NOMO-1 treated with DMSO at 0.1 percent for 48 hours (cell line): ENCODE measurements at regions not wholly inside any gene's neighbourhood (a gene's known extent, or its start where the extent isn't known, plus 50 kb on each side); places are given as distances from the start of the nearest gene placed in this dataset.

Experiments
- DNase-seq: peaks from one replicate; lab custom pipeline; 2025; ENCODE audit not compliant: unreplicated experiment; lab: John Stamatoyannopoulos, UW

DNA sequence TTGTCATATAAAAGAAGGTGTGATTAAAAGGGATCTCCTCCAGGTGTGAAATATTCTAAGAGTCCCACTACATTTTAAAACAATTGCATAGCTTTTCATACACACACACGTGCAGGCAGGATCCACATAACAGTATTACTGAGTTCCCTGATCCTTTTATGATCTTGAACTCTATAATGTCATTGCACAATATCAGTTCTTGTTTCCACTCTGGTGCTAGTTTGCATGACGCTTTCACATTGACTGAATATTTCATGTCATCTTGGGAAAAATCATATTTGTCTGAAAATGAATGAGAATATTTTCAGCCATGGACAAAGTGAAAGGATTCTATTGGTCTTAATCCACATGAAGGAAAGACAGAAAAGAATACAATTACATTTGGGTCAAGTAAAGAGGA lies 703.8 kb downstream of the CDH8 start:
- no peak for DNase-seq

DNA sequence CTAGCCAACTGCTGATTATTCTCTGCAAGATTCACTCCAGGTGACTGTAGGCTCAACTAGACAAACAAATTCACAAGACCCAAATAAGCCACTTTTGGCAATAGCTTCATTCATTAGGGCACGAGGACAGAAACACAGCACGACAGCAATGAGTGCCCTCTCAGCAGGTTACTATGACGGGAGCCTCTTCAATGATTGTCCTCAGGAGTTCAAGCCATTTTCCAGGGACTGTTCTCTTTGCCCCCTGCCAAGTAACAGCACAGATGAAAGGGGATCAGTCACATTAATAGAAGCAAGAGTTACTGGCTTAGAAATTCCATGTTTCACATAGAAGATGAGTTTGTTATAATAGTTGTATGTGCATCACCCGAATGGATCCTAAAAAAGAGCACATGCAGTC lies 712.2 kb downstream of the CDH8 start:
- DNase-seq = no peak

GRCh38 chr16:61323456-61323855 lies 712.8 kb downstream of the CDH8 start:
- no peak for DNase-seq

GRCh38 chr16:61320791-61321190 lies 715.4 kb downstream of the CDH8 start:
- DNase-seq = no peak

GRCh38 chr16:61313931-61314330 lies 722.3 kb downstream of the CDH8 start:
- DNase-seq = no peak

- DNase-seq = no peak
Measured at GRCh38 chr16:61309386-61309785, 726.9 kb downstream of the CDH8 start.

DNA sequence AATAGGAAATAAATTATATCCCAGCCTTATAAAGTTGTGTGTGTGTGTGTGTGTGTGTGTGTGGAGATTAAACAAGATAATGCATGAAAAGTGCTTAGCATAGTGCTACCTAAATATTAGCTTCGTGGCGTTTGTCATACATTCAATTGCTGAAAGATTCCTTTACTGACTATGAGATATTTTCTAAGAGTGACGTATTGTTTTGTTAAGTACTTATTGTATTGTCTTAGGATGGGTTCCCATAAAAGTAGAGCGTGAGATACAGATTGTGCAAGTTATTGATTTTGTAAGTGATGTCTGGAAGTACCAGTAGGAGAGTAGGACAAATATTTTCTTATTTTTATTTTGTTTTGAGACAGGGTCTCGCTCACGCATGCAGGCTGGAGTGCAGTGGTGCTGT lies 730.0 kb downstream of the CDH8 start:
- no peak for DNase-seq

- no peak for DNase-seq
Measured at GRCh38 chr16:61296814-61297213, 739.4 kb downstream of the CDH8 start.

- no peak for DNase-seq
Measured at GRCh38 chr16:61296305-61296704, 739.9 kb downstream of the CDH8 start.

- no peak for DNase-seq
Measured at GRCh38 chr16:61295311-61295710, 740.9 kb downstream of the CDH8 start.

DNA sequence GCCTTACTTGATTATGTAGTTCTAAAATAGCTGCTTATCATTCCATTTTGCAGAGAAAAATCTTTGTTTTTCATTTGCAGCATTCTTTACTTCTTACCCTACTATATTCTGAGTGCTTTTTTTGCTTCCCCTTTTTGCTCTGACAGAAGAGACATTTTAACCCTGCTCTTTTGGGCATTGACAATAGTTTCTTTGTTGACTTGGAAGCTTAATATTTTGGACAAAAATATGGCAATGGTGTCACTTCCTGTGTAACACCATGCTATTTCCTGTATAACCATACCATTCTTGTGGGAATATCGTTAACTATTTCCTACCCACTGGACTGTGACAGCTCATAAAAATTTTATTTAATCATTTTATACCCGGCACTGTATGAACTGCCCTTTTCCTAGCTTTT lies 747.1 kb downstream of the CDH8 start:
- no peak for DNase-seq

DNA sequence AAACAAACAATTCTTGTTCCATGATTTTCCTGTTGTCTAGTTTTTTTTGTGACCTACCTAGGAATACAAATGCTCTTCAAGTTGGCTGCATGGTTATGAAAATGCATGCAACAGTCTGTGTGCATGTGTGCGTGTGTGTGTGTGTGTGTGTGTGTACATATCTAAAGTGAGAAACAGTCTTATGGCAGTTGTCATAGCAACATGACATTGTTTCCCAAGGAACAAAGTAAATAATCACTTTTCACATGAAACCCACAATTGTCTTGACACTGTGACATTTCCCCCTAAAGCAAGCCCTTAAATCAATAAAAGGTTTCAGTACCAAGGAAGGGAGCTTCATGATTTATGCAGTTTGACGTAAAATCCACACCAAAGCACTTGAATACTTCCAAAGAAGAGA lies 758.4 kb downstream of the CDH8 start:
- DNase-seq = no peak

GRCh38 chr16:61274211-61274610 lies 762.0 kb downstream of the CDH8 start:
- no peak for DNase-seq

- no peak for DNase-seq
Measured at GRCh38 chr16:61270726-61271125, 765.5 kb downstream of the CDH8 start.

DNA sequence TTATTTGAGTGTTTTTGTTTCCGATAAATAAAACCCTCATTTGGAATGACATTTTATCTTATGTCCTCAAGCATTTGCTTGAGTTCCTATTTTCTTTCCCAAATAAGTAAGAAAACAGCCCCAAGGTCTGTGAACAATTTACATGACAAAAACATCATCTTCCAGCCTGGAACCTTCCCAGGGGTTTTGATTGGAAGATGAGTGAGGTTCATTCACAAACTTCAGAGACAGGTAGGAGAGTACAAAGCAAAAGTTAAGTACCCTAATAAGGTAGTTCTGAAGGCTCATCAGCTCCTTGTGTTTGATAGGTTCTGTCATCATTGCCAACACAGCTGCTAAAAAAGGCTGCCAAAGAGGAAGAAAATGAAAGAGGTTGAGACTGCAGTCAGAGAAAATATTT lies 772.8 kb downstream of the CDH8 start:
- no peak for DNase-seq

GRCh38 chr16:61261315-61261714 lies 774.9 kb downstream of the CDH8 start:
- DNase-seq = no peak

DNA sequence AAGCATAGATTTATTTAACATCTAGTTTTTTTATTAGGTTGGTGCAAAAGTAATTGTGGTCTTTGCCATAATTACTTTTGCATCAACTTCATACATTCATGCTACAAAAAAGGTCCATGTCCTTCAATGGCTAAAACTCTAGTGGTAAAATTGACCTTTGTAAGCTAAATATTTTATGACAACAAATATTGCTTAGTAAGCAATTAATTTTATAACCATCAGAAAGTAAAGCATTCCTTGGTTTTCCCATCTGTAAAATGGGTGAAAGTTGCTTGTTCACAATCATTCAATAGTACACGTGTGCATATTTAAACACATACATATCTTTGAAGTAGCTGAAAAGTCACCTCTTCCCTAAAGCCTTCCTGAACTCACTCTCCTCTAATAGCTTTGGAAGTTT lies 789.6 kb downstream of the CDH8 start:
- no peak for DNase-seq

GRCh38 chr16:61243954-61244353 lies 792.3 kb downstream of the CDH8 start:
- DNase-seq = no peak

DNA sequence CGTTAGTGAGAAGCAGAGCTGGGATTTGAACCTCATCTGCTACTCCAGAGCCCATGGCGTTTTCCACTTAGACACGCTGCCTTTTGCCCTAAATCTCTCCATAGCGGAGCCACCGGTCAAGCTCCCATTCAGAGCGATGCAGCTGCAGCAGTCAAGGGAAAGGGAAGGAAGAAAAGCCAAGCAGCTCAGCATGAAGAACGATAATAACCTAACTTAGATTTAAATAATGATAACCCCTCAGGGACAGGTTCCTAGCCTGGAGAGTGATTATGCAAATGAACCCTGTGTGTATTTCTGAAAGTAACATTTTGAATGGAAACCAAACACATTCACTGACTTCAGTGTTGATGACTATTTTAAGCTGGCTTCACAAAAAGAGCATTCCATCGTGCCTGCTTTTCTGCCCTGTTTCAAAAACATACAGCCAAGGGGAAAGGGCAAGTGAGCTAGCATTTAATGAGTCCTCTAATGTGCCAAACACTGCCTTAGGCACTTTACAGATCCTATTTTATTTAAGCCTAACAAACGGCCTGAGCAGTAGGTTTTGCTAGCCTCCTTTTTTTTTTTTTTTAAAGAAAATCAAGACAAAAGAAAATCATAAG lies 798.3 kb downstream of the CDH8 start:
- DNase-seq = no peak

DNA sequence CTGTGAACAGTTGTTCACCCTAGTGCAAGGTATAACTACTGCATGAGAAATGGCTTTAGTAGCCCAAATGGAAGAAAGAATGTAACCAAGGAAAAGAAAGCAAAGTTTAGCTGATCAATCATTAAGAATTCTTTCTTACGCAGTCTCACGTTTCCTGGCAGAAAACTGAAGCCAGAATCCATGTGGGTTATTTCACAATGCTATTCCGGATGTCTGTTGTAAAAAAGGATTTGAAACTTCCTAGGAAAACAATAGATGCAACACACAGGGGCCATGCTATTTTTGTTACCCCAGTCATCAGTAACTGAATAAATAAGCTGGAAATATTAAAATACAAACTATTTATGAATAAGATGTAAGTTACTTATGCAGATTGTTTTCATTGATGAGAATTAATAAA lies 802.5 kb downstream of the CDH8 start:
- no peak for DNase-seq

DNA sequence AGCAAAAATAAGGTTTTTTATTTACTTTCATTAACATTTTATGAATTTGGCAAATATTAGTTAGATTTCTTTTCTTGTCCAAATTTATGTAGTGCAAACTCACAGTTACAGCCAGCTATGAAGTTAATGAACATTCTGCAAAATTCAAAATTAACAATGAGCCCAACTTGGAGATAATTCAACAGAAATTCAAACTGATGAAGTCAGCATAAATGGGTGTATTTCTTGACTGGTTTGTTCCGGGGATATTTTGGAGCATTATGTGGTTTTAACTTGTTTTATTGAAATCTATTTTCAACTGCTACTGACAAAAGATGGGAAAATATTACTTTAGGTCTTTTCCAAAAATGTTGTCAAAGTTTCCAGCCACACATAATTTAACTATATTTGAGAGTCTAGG lies 807.9 kb downstream of the CDH8 start:
- no peak for DNase-seq

DNA sequence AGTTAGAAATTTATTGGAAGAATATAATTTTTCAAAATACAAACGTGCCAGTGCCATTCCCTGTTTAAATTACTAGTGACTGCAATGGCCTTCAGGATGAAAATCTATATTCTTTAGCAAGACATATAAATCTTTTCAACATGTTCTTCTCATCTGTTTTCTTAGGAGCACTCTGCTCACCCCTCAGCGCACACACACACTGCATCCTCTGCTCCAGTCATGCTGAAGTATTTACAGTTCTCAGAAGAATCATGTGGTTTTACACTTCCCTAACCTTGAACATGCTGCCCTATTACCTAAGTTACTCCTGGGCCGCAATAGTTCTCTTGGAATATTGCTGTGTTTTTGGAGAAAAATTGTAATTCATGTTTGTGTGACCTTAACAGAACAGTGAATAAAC lies 820.6 kb downstream of the CDH8 start:
- no peak for DNase-seq

DNA sequence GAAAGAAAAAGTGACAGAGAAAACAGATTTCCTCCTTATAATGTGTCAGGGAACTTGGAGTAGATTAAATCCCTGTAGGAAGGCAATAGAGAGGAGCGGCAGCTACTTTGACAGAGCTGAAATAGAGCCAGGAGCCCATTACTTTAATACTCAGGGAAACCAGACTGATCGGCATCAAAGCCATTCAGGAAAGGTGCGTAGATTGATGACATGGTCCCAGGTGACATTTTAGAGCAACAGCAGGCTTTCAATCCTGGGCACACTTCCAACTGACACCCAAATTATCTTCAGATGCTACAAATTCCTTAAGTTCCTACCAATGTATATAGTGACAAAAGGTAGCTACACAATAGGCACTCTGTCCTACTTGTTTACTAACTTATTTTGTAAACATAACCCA lies 821.5 kb downstream of the CDH8 start:
- DNase-seq = no peak

DNA sequence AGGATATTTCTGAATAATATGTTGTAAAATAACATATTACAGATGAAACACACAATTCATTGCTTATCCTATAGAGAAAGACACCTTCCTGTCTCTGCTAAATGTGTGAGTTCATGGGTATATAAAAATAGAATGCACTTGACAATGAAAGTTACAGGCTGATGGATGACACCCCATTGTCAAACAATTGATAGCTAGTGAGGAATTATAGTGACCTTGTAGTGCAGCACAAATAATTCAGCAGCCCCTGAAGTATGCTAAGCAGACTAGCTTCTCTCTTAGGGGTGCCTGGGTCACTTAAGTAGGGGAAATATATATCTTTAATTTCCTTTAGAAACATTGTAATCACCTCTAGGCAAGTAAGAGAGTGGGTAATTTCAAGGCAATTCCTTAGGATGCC lies 826.2 kb downstream of the CDH8 start:
- no peak for DNase-seq
